KBM-7 (cell line): ENCODE measurements at regions not wholly inside any gene's neighbourhood (a gene's known extent, or its start where the extent isn't known, plus 50 kb on each side); places are given as distances from the start of the nearest gene placed in this dataset.

Experiments
- DNase-seq: peaks from one replicate; pipeline ENCODE4 v3.0.0-alpha.2; 2015
- in situ Hi-C: fragments of 300-500 bp; cut with MboI; formaldehyde crosslinking; loops from 2 replicates; pipeline ENCODE4 v1.14.3; 2020; ENCODE audit warnings: low sequenced_read_pairs, low pct_unique_long_range_greater_than_20kb, mixed read lengths

GRCh38 chr19:33933931-33934330 lies 137.3 kb downstream of the KCTD15 start:
- in situ Hi-C loops, result no loop called here
- DNase-seq, result no peak

DNA sequence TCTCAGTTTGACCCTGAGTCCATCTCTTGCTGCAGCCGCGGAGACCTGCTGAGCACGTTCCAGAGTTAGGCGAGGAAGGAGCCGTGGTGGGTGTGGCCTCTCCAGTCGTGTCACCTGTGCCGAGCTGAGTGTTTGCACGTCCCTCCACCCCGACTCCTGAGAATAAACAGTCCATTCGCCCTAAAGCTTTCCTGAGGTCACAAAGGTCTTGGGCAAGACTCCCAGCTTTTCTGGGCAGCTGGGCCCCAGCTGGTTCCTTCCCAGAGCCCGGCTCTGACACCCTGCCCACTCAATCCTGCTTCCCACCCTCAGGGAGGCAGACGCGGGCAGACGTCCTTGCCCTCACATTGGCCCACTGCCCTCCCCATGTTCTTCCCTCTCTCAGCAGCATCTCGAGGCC lies 142.2 kb downstream of the KCTD15 start:
- DNase-seq, result no peak
- in situ Hi-C loops, result no loop called here

GRCh38 chr19:33941133-33941532 lies 144.5 kb downstream of the KCTD15 start:
- in situ Hi-C loops, result no loop called here
- no peak for DNase-seq

- no peak for DNase-seq
- in situ Hi-C loops, result no loop called here
These were observed 150.0 kb downstream of the KCTD15 start for GRCh38 chr19:33946535-33947264.

DNA sequence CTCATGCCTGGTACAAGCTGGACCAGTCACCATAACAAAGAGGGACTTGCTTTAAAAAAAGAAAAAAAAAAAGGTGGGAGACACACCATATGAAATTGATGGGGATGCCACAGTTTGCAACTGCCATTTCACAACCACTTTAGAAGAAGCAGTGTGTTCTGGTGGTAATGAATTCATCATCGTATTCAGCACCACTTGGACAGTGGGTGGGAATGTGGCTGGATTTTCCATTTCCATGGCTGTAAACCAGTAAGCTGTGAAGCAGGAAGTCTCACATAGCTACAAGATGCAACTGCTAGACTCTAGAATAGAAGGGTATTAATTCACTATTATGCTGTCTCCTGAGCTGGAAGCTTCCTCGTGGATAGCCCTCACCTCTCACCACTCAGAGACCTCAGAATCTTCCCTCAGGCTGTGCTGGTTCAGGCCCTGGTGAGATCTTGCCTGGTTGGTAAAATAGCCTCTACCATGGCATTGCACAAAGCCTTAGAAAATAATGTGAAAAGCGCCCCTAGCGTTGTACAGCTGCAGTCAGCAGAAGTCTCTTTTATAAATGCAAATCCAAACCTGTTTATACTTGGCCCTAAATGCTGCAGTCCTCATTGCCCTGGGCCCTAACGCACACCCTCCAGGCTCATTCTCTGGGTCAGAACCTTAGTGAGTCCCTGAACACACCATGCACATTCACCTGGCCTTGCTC lies 150.7 kb downstream of the KCTD15 start:
- no peak for DNase-seq

GRCh38 chr19:33948651-33949335 lies 152.1 kb downstream of the KCTD15 start:
- in situ Hi-C loops, result no loop called here
- no peak for DNase-seq

More for the DNA sequence above, 150.7 kb downstream of the KCTD15 start:
- in situ Hi-C loops, result no loop called here

- in situ Hi-C loops, result no loop called here
- DNase-seq, result no peak
These were observed 153.6 kb downstream of the KCTD15 start for GRCh38 chr19:33950091-33950750.

GRCh38 chr19:33953023-33953422 lies 156.4 kb downstream of the KCTD15 start:
- in situ Hi-C loops, result no loop called here
- DNase-seq, result no peak

DNA sequence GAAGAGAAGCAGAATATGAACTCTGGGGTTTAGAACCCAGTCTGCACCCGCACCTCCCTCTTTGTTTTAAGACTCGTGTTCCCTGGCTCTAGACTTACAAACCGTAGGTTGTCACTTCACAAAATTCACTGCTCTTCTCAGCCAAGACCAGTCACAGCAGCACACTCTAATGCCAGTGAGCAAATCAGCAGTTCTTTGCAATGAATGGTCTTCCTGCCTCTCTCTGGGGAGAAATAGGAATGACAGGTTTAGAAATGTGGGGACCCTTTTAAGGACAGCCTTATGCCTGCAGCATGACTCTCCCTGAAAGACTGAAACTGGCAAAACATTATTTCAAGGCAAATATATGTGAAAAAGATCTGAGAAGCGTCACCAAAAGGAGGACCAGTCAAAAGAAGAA lies 156.9 kb downstream of the KCTD15 start:
- in situ Hi-C loops, result no loop called here
- no peak for DNase-seq

DNA sequence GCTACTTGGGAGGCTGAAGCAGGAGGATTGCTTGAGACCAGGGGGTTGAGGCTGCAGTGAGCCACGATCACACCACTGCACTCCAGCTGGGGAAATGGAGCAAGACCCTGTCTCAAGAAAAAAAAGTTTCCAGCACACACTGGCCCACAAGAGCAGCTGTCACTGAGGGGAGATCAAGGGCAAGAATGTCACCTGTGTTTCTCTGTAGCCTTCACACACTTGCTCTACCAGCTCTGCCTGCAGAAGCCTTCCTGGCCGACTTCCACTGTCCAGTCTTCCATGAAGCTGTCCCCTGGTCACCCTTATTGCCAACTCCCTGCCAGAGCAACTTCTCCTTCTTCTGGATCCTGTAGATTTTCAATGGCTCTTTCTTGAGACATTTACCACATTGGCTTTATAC lies 158.0 kb downstream of the KCTD15 start:
- in situ Hi-C loops, result no loop called here
- no peak for DNase-seq

DNA sequence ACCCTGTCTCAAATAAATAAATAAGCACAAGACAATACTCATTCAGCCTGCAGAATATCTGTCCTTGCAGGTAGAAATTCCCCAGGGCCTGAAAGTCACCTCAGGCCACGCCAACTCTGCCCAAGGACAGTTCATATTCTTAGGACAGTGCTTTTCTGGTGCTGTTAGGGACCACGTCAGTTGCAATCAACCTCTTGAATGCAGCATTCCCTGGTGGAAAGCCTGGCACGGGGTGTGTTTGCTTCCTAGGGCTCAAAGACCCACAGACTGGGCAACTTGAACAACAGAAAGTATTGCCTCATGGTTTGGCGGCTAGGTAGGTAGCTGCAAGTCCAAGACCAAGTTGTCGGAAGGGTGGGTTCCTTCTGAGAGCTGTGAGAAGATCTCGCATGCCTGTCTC lies 160.3 kb downstream of the KCTD15 start:
- in situ Hi-C loops, result no loop called here
- no peak for DNase-seq

DNA sequence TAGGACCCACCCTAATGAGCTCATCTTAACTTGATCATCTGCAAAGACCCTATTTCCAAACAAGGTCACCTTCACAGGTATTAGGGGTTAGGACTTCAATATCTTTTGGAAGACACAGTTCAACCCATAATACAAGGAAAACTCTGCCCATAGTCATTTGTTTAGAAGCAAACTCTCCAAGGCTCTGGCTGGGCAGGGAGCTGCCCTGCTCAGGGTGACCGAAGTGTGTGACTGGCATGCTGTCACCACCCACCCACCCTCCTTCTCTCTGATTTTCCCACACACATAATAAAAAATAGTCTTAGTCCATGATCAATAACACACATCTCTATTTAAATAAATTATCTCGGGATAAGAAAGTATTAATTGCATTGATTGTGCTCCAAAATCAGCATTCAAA lies 161.1 kb downstream of the KCTD15 start:
- DNase-seq, result no peak
- in situ Hi-C loops, result no loop called here

- in situ Hi-C loops, result no loop called here
- no peak for DNase-seq
These were observed 163.9 kb downstream of the KCTD15 start for GRCh38 chr19:33960566-33960965.

GRCh38 chr19:33962161-33962560 lies 165.5 kb downstream of the KCTD15 start:
- in situ Hi-C loops, result no loop called here

GRCh38 chr19:33963514-33963913 lies 166.8 kb downstream of the KCTD15 start:
- in situ Hi-C loops, result no loop called here
- DNase-seq, result no peak

More at GRCh38 chr19:33962161-33962560, 165.5 kb downstream of the KCTD15 start:
- no peak for DNase-seq

GRCh38 chr19:33971073-33971472 lies 174.4 kb downstream of the KCTD15 start:
- in situ Hi-C loops, result no loop called here
- no peak for DNase-seq

DNA sequence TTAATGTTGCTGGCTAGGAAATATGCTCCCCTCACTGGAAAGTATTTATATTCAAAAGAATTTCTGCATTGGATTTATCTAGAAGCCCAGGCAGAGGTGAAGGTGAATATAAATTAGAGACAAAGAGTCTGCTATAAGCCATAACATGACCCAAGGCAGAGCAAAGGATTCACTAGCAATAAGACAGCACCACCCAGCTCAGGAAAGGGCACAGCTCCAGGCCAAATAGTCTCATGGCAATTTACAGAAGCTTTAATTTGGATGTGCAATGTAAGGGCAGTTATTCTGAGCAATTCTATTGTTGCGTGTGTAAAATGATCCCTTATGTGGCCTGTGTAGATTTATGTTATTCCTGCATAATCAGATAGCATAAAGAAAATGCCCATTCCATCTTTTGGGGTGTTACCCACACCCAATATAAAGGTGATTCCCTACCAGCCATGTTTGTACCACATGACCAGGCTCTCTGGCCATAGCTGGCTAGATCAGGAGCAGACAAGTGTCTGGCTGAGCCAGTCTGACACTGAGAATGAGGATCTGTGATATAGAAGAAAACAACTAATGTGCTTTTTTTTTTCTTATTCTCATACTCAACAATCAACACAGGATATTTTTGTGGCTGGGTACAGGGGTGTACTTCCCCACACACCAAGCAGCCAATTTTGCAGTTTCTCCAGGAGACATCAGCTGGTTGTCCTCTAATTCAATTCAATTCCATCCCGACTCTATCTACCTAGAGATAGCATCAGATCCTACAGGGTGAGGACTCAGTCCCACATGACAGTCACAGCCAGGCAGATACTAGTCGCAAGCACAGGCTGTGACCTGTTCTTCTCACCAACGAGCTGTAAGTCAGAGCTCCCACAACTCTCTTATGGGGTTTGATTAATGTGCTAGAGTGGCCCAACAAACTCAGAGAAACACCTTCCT lies 181.4 kb downstream of the KCTD15 start:
- in situ Hi-C loops, result no loop called here
- no peak for DNase-seq

- DNase-seq, result no peak
- in situ Hi-C loops, result no loop called here
These were observed 186.0 kb downstream of the KCTD15 start for GRCh38 chr19:33982706-33983105.

- in situ Hi-C loops, result no loop called here
- no peak for DNase-seq
These were observed 183.7 kb upstream of the LSM14A start for GRCh38 chr19:33988601-33989000.
